ENCODE measurements at regions not wholly inside any gene's neighbourhood (a gene's known extent, or its start where the extent isn't known, plus 50 kb on each side); places are given as distances from the start of the nearest gene placed in this dataset.
A peak's percentile ranks its signal among the peaks of the same experiment; 100 is the strongest.
"Not testable (repeated sequence)": the region's sequence is repeated elsewhere in the genome, so short reads cannot be mapped to it uniquely, and the experiment has no call there.

GRCh38 chr3:74281705-74282104 is 332.8 kb downstream of the CNTN3 start:
- DNase-seq (ENCODE audit: low spot score): peak; percentile 20

GRCh38 chr3:74273555-74274402 is 340.7 kb downstream of the CNTN3 start:
- DNase-seq (ENCODE audit: low spot score): no peak

- no peak for DNase-seq (ENCODE audit: low spot score)
These were observed 341.4 kb downstream of the CNTN3 start for GRCh38 chr3:74273091-74273490.

GRCh38 chr3:74271541-74271940 is 342.9 kb downstream of the CNTN3 start:
- DNase-seq (ENCODE audit: low spot score): no peak

GRCh38 chr3:74269689-74270088 is 344.8 kb downstream of the CNTN3 start:
- no peak for DNase-seq (ENCODE audit: low spot score)

GRCh38 chr3:74268753-74269152 is 345.7 kb downstream of the CNTN3 start:
- DNase-seq (ENCODE audit: low spot score): no peak

GRCh38 chr3:74267588-74268184 is 346.8 kb downstream of the CNTN3 start:
- peak; percentile 53 for DNase-seq (ENCODE audit: low spot score)

GRCh38 chr3:74267131-74267530 is 347.3 kb downstream of the CNTN3 start:
- no peak for DNase-seq (ENCODE audit: low spot score)

GRCh38 chr3:74265069-74265468 is 349.4 kb downstream of the CNTN3 start:
- no peak for DNase-seq (ENCODE audit: low spot score)

- no peak for DNase-seq (ENCODE audit: low spot score)
These were observed 351.4 kb downstream of the CNTN3 start for GRCh38 chr3:74263031-74263430.

GRCh38 chr3:74233091-74233490 is 381.4 kb downstream of the CNTN3 start:
- DNase-seq (ENCODE audit: low spot score): no peak

- no peak for DNase-seq (ENCODE audit: low spot score)
These were observed 397.0 kb downstream of the CNTN3 start for GRCh38 chr3:74217467-74217866.

GRCh38 chr3:74214286-74214685 is 400.2 kb downstream of the CNTN3 start:
- no peak for DNase-seq (ENCODE audit: low spot score)

- no peak for DNase-seq (ENCODE audit: low spot score)
These were observed 403.7 kb downstream of the CNTN3 start for GRCh38 chr3:74210739-74211138.

- DNase-seq (ENCODE audit: low spot score): no peak
These were observed 413.5 kb downstream of the CNTN3 start for GRCh38 chr3:74200952-74201351.

- DNase-seq (ENCODE audit: low spot score): not testable (repeated sequence)
These were observed 435.8 kb downstream of the CNTN3 start for GRCh38 chr3:74178664-74179063.

GRCh38 chr3:74173090-74173489 is 441.4 kb downstream of the CNTN3 start:
- no peak for DNase-seq (ENCODE audit: low spot score)

GRCh38 chr3:74167926-74168325 is 446.5 kb downstream of the CNTN3 start:
- no peak for DNase-seq (ENCODE audit: low spot score)

- no peak for DNase-seq (ENCODE audit: low spot score)
These were observed 449.2 kb downstream of the CNTN3 start for GRCh38 chr3:74165211-74165610.

GRCh38 chr3:74149466-74149865 is 465.0 kb downstream of the CNTN3 start:
- DNase-seq (ENCODE audit: low spot score): no peak

- DNase-seq (ENCODE audit: low spot score): no peak
These were observed 469.2 kb downstream of the CNTN3 start for GRCh38 chr3:74145277-74145676.

- DNase-seq (ENCODE audit: low spot score): no peak
These were observed 474.8 kb downstream of the CNTN3 start for GRCh38 chr3:74139648-74140047.

- no peak for DNase-seq (ENCODE audit: low spot score)
These were observed 476.7 kb downstream of the CNTN3 start for GRCh38 chr3:74137790-74138189.
